ENCODE measurements at regions not wholly inside any gene's neighbourhood (a gene's known extent, or its start where the extent isn't known, plus 50 kb on each side); places are given as distances from the start of the nearest gene placed in this dataset.
"Not testable (repeated sequence)": the region's sequence is repeated elsewhere in the genome, so short reads cannot be mapped to it uniquely, and the experiment has no call there.

DNA sequence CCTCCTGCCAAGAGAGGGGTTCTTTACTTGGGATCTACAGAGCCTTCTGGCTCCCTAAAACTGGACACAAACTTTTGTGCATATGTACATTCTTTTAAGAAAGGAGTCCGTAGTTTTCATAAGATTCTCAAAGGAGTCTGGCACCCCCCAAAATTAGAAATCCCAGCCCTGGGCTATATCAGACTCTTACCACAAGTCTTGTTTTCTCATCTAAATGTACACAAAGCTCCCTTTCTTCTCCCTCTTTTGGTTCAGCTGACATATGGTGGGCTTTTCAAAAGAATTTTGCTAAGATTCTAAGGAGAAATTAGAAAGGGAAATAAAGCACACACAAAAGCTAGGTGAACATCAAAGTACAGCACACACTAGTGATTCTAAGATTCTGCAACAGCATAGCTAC, 114.4 kb downstream of the ENC1 start:
- Histone ChIP-seq H3K27ac (ENCODE audit: low read depth, low read length) (no peak overlapping the region), H3K79me2 (ENCODE audit: insufficient read depth, low read length) (no peaks in the 10 kb centered on the region), H3K4me1 (ENCODE audit: insufficient read depth, low read length) (no peaks in the 10 kb centered on the region), H3K4me3 (ENCODE audit: insufficient read depth, low read length) (no peak overlapping the region), H4K20me1 (ENCODE audit: insufficient read depth, low read length) (no peaks in the 10 kb centered on the region), H3K4me2 (ENCODE audit: insufficient read depth, low read length) (no peak overlapping the region), H2AFZ (ENCODE audit: low read length) (no peak overlapping the region), H3K9me3 (ENCODE audit: low read depth, low read length) (peaks cover 2% of the 10 kb centered on the region), H3K36me3 (ENCODE audit: insufficient read depth, low read length) (no peaks in the 10 kb centered on the region), H3K27me3 (ENCODE audit: insufficient read depth, low read length) (no peaks in the 10 kb centered on the region)
- TF ChIP-seq, protein P1, sequence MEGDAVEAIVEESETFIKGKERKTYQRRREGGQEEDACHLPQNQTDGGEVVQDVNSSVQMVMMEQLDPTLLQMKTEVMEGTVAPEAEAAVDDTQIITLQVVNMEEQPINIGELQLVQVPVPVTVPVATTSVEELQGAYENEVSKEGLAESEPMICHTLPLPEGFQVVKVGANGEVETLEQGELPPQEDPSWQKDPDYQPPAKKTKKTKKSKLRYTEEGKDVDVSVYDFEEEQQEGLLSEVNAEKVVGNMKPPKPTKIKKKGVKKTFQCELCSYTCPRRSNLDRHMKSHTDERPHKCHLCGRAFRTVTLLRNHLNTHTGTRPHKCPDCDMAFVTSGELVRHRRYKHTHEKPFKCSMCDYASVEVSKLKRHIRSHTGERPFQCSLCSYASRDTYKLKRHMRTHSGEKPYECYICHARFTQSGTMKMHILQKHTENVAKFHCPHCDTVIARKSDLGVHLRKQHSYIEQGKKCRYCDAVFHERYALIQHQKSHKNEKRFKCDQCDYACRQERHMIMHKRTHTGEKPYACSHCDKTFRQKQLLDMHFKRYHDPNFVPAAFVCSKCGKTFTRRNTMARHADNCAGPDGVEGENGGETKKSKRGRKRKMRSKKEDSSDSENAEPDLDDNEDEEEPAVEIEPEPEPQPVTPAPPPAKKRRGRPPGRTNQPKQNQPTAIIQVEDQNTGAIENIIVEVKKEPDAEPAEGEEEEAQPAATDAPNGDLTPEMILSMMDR (IDR thresholded peaks at IDR 0.05; ENCODE audit: extremely low read depth, low read depth, low read length): no peak
- no peak for DNase-seq (ENCODE audit: insufficient read length, low spot score, missing footprints)

DNA sequence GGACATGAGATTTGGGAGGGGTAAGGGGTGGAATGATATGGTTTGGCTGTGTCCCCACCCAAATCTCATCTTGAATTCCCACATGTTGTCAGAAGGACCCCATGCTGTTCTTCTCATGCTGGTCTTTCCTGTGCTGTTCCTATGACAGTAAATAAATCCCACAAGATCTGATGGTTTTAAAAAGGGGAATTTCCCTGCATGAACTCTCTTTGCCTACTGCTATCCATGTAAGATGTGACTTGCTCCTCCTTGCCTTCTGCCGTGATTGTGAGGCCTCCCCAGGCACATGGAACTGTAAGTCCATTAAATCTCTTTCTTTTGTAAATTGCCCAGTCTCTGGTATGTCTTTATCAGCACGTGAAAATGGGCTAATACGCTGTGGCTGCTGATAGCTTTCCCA, 115.8 kb downstream of the ENC1 start:
- not testable (repeated sequence) for H3K27ac ChIP-seq (ENCODE audit: low read depth, low read length)

DNA sequence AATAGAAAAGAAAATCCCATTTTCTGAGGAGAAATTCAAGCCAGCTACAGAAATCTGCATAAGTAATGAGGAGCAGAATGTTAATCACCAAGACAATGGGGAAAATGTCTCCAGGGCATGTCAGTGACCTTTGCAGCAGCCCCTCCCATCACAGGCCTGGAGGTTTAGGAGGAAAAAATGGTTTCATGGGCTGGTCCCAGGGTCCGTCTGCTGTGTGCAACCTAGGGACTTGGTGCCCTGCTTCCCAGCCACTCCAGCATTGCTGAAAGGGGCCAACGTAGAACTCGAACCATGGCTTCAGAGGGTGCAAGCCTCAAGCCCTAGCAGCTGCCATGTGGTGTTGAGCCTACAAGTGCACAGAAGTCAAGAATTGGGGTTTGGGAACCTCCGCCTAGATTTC, 116.8 kb downstream of the ENC1 start:
- not testable (repeated sequence) for H3K9me3 ChIP-seq (ENCODE audit: low read depth, low read length); H2AFZ ChIP-seq (ENCODE audit: low read length); H3K27ac ChIP-seq (ENCODE audit: low read depth, low read length); DNase-seq (ENCODE audit: insufficient read length, low spot score, missing footprints); H3K36me3 ChIP-seq (ENCODE audit: insufficient read depth, low read length); H3K79me2 ChIP-seq (ENCODE audit: insufficient read depth, low read length); H3K4me1 ChIP-seq (ENCODE audit: insufficient read depth, low read length); H3K4me3 ChIP-seq (ENCODE audit: insufficient read depth, low read length); H3K4me2 ChIP-seq (ENCODE audit: insufficient read depth, low read length); H4K20me1 ChIP-seq (ENCODE audit: insufficient read depth, low read length); H3K27me3 ChIP-seq (ENCODE audit: insufficient read depth, low read length)

More for the DNA sequence above, 115.8 kb downstream of the ENC1 start:
- H3K4me2 ChIP-seq (ENCODE audit: insufficient read depth, low read length); H3K9me3 ChIP-seq (ENCODE audit: low read depth, low read length); H2AFZ ChIP-seq (ENCODE audit: low read length); H4K20me1 ChIP-seq (ENCODE audit: insufficient read depth, low read length); H3K36me3 ChIP-seq (ENCODE audit: insufficient read depth, low read length); H3K27me3 ChIP-seq (ENCODE audit: insufficient read depth, low read length); DNase-seq (ENCODE audit: insufficient read length, low spot score, missing footprints); H3K4me1 ChIP-seq (ENCODE audit: insufficient read depth, low read length); H3K79me2 ChIP-seq (ENCODE audit: insufficient read depth, low read length); H3K4me3 ChIP-seq (ENCODE audit: insufficient read depth, low read length): not testable (repeated sequence)

DNA sequence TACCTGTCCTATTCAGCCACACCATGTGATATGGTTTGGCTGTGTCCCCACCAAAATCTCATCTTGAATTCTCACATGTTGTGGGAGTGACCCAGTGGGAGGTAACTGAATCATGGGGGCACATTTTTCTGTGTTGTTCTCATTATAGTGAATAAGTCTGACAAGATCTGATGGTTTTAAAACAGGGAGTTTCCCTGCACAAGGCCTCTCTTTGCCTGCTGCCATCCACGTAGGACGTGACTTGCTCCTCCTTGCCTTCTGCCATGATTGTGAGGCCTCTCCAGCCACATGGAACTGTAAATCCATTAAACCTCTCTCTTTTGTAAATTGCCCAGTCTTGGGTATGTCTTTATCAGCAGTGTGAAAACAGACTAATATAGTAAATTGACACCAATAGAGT, 117.7 kb downstream of the ENC1 start:
- H3K4me2 ChIP-seq (ENCODE audit: insufficient read depth, low read length); H3K4me1 ChIP-seq (ENCODE audit: insufficient read depth, low read length); H3K9me3 ChIP-seq (ENCODE audit: low read depth, low read length); H3K27ac ChIP-seq (ENCODE audit: low read depth, low read length); DNase-seq (ENCODE audit: insufficient read length, low spot score, missing footprints); H3K79me2 ChIP-seq (ENCODE audit: insufficient read depth, low read length); H3K36me3 ChIP-seq (ENCODE audit: insufficient read depth, low read length); H4K20me1 ChIP-seq (ENCODE audit: insufficient read depth, low read length); H3K4me3 ChIP-seq (ENCODE audit: insufficient read depth, low read length); H2AFZ ChIP-seq (ENCODE audit: low read length); H3K27me3 ChIP-seq (ENCODE audit: insufficient read depth, low read length): not testable (repeated sequence)

DNA sequence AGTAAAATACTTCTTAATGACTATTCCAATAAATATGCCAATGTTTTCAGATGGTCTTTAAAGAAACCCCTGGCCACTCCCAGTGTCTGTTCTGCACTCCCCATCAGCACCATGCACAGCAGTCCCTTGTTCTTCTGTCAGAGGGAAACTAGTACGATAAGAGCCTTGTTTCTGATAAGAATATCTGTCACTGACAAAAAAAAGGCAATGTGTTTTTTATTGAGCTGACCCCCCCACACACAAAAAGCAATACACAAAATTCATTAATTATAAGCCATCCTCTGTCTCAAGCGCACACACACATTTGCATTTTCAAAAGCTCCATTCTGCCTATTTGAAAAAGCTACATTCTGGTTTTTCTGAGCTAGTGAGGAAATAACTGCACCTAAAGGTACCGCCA, 119.1 kb downstream of the ENC1 start:
- TF ChIP-seq, protein P1 (IDR thresholded peaks at IDR 0.05; ENCODE audit: extremely low read depth, low read depth, low read length): no peak
- Histone ChIP-seq H3K9me3 (ENCODE audit: low read depth, low read length) (peaks cover 2% of the 10 kb centered on the region), H3K4me1 (ENCODE audit: insufficient read depth, low read length) (peaks cover 17% of the 10 kb centered on the region), H3K4me3 (ENCODE audit: insufficient read depth, low read length) (no peak overlapping the region), H2AFZ (ENCODE audit: low read length) (no peak overlapping the region), H3K36me3 (ENCODE audit: insufficient read depth, low read length) (no peaks in the 10 kb centered on the region), H3K79me2 (ENCODE audit: insufficient read depth, low read length) (no peaks in the 10 kb centered on the region), H3K27ac (ENCODE audit: low read depth, low read length) (no peak overlapping the region), H4K20me1 (ENCODE audit: insufficient read depth, low read length) (no peaks in the 10 kb centered on the region), H3K4me2 (ENCODE audit: insufficient read depth, low read length) (no peak overlapping the region), H3K27me3 (ENCODE audit: insufficient read depth, low read length) (no peaks in the 10 kb centered on the region)
- no peak for DNase-seq (ENCODE audit: insufficient read length, low spot score, missing footprints)
